BLaER1 (cell line): ENCODE measurements at regions not wholly inside any gene's neighbourhood (a gene's known extent, or its start where the extent isn't known, plus 50 kb on each side); places are given as distances from the start of the nearest gene placed in this dataset.

Source experiments
- H3K27ac ChIP-seq: shearing (Covaris generic); formaldehyde crosslinking; 2 replicates; pipeline ENCODE4 v1.8.1; 2022
- H3K27me3 ChIP-seq: shearing (Covaris generic); formaldehyde crosslinking; 2 replicates; pipeline ENCODE4 v1.8.1; 2022
- H3K36me3 ChIP-seq: shearing (Covaris generic); formaldehyde crosslinking; 2 replicates; pipeline ENCODE4 v1.8.1; 2022
- H3K4me1 ChIP-seq: shearing (Covaris generic); formaldehyde crosslinking; 2 replicates; pipeline ENCODE4 v1.8.1; 2022
- H3K4me2 ChIP-seq: shearing (Covaris generic); formaldehyde crosslinking; 2 replicates; pipeline ENCODE4 v1.8.1; 2022
- H3K4me3 ChIP-seq: shearing (Covaris generic); formaldehyde crosslinking; 2 replicates; pipeline ENCODE4 v1.8.1; 2022
- H3K9ac ChIP-seq: shearing (Covaris generic); formaldehyde crosslinking; 2 replicates; pipeline ENCODE4 v1.8.1; 2022
- H3K9me3 ChIP-seq: shearing (Covaris generic); formaldehyde crosslinking; 2 replicates; pipeline ENCODE4 v1.8.1; 2022
- H4K20me1 ChIP-seq: shearing (Covaris generic); formaldehyde crosslinking; 2 replicates; pipeline ENCODE4 v1.8.1; 2022
- Cebpa-rat ChIP-seq: shearing (Covaris generic); IDR thresholded peaks from 2 replicates; pipeline ENCODE4 v1.8.1; 2022

DNA sequence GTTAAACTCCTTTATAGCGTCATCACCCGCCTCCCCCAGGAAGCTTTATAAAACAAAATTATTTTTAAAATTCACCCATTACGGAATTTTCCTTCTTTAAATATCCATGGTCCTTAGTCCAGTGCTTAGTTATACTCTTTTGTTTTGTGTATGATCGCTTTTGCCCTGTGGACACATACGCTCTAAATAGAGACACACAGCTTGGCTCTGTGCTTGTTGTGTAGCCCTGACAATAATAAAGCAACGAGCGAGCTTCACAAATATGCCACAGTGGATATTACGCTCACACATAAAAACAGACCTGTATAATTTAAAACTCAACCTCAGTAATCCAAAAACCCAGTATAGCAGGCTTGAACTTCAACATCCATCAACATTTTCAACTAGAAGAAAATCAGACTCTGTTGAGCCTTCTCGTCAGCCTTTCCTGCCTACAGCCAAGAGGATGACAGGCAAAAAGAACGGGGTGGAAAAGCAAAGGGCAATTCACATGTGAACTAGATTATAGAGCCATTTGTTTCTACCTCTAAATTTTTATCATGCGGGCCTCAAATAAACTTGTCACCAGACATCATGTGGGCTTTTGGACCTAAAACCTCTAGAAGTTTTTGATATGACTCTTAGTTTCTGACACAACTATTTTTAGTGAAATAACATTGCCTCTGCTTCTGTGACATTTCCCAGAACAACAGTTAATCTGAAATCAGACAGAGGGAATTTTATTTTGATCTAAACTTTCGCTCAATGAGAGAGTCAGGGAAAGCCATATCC is 89.6 kb upstream of the THBS1 start:
- Histone ChIP-seq H3K27me3 (no peaks in the 10 kb centered on the region), H3K4me3 (no peak overlapping the region), H3K4me2 (no peak overlapping the region), H3K36me3 (no peaks in the 10 kb centered on the region), H4K20me1 (no peaks in the 10 kb centered on the region), H3K9ac (no peak overlapping the region), H3K4me1 (peaks cover 7% of the 10 kb centered on the region; the same call in 1 of the 2 replicates), H3K27ac (no peak overlapping the region), H3K9me3 (no peaks in the 10 kb centered on the region)
- TF ChIP-seq Cebpa-rat, result no peak

DNA sequence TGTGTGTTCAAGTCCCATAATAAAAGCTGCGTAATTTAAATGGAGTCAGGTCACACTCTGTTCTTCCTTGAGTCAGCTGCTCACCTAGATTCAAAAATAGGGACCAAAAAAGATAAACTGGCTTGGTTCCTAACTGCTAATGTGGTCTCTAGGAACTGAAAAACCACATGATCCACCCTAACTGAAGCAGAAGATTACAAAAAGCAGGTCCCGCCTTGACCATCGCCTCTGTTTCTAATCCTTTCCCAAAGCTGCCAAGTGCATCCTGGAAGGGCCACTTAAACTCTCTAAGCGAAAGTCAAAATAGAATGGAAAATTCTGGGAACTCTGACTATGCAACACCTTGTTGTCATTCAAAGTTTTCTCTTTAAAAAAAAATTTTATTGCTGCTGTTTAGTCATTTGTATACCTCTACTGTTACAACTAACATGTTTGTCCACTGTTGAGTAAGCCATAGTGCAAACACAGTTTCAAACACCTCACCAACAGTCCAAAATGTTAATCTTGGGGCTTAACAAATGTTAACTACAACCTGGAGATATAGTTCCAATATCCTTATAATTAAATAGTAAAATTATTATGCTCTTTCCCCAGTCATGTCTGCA is 88.9 kb upstream of the THBS1 start:
- Histone ChIP-seq H3K4me3 (no peak overlapping the region), H4K20me1 (no peaks in the 10 kb centered on the region), H3K27me3 (no peaks in the 10 kb centered on the region), H3K36me3 (no peaks in the 10 kb centered on the region), H3K9ac (no peak overlapping the region), H3K4me1 (peaks cover 3% of the 10 kb centered on the region; the same call in 1 of the 2 replicates), H3K4me2 (no peak overlapping the region), H3K9me3 (no peaks in the 10 kb centered on the region), H3K27ac (no peak overlapping the region)
- TF ChIP-seq Cebpa-rat, result no peak

DNA sequence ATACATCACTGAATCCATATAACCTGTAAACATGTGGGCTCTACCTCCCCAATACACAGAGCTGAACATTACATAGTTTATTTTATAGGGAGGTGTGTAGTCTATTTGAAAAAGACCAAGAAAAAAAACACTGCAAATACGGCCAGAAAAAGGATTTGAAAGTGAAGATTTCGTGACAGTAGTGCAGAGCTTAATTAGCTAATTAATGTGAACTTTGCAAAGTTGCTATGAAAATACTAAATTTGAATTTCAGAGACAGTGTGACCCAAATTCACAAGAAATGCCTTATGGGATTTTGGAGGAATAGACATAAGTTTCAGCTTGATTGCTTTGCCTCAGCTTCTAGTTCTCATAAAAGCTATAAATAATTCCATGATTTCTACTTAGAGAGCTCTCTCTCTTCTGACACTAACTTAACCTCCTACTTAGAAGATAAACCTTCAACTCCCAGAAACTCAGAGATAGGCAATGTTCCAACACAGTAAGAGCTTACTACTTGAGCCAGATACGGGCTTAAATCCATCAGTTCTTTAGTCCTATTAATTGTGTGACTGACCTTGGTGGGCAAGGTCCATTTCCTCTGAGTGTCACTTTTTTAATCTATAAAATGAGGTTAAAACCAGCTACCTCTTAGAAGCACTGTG is 87.3 kb upstream of the THBS1 start:
- TF ChIP-seq Cebpa-rat, result no peak
- Histone ChIP-seq H3K36me3 (no peaks in the 10 kb centered on the region), H3K27ac (no peak overlapping the region), H4K20me1 (no peaks in the 10 kb centered on the region), H3K9me3 (no peaks in the 10 kb centered on the region), H3K9ac (no peak overlapping the region), H3K4me1 (no peaks in the 10 kb centered on the region), H3K27me3 (no peaks in the 10 kb centered on the region), H3K4me3 (no peak overlapping the region), H3K4me2 (no peak overlapping the region)

DNA sequence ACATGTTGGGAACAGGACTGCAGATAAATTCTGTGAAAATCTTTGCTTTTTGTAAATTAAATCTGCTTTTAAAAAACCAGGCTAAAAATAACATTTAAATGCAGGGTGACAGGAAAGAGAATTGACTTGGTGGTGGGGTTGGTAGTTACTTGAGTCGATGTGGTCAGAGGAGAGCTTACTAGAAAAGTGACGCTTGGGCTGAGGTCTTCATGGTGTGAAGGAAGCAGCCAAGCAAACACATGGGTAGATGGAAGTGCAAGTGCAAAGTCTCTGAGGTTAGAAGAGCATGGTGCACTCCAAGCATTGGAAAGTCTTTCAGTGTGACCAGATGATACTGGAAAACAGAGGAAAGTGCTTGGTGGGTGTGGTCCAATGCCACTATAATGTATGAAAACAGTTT is 86.4 kb upstream of the THBS1 start:
- H3K9ac ChIP-seq, result no peak overlapping the region
- H3K4me2 ChIP-seq, result no peak overlapping the region
- no peaks in the 10 kb centered on the region for H3K36me3 ChIP-seq
- no peak overlapping the region for H3K4me3 ChIP-seq
- no peak overlapping the region for H3K27ac ChIP-seq
- no peaks in the 10 kb centered on the region for H3K27me3 ChIP-seq
- TF ChIP-seq Cebpa-rat, result no peak
- H3K9me3 ChIP-seq, result no peaks in the 10 kb centered on the region
- H3K4me1 ChIP-seq, result no peaks in the 10 kb centered on the region
- H4K20me1 ChIP-seq, result no peaks in the 10 kb centered on the region

DNA sequence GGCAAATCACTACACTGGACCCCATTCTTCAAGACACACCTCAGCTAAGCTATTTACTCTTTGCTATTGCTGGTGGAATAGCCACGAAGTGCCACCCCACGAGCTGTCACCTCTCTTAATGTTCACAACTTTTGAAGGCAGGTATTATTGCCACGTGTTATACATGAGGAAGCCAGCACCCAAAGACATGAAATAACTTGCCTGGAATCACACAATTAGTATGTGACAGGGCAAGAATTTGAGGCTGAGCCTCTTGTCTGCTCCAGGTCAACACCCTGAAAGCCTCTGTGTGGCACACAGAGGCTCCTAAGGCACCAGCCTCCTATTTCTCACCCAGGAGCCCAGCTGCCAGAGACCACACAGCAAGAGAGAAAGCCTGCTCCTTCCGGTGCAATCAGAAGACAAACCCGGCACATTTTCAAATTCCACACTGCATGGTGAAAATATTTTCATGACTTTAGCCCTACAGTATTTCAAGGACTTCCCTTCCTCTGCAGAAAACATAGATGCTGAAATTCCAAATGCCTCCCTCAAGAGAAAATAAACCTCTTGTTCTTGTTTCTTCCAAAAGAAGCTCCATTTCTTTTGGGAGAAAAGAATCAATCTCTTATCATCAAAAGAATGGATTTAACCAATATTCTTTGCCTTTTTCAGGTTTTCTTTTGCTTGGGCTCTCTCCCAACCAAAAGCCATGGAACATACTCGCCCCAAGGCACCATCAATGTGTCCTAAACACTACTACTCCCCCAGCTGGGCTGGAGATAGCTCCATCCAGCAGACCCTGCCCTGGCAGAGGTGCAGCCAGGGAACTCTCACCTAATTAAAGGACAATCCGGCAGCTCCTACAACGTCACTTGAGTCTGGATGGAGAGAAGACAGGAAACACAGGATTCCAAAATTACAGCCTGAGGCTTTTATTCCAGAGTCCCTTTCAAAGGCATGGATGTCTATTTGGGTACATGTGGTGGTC is 84.7 kb upstream of the THBS1 start:
- Histone ChIP-seq H3K4me2 (no peak overlapping the region), H3K36me3 (no peaks in the 10 kb centered on the region), H3K9ac (no peak overlapping the region), H4K20me1 (no peaks in the 10 kb centered on the region), H3K9me3 (no peaks in the 10 kb centered on the region), H3K4me1 (no peaks in the 10 kb centered on the region), H3K27ac (no peak overlapping the region), H3K27me3 (no peaks in the 10 kb centered on the region), H3K4me3 (no peak overlapping the region)
- no peak for TF ChIP-seq Cebpa-rat

DNA sequence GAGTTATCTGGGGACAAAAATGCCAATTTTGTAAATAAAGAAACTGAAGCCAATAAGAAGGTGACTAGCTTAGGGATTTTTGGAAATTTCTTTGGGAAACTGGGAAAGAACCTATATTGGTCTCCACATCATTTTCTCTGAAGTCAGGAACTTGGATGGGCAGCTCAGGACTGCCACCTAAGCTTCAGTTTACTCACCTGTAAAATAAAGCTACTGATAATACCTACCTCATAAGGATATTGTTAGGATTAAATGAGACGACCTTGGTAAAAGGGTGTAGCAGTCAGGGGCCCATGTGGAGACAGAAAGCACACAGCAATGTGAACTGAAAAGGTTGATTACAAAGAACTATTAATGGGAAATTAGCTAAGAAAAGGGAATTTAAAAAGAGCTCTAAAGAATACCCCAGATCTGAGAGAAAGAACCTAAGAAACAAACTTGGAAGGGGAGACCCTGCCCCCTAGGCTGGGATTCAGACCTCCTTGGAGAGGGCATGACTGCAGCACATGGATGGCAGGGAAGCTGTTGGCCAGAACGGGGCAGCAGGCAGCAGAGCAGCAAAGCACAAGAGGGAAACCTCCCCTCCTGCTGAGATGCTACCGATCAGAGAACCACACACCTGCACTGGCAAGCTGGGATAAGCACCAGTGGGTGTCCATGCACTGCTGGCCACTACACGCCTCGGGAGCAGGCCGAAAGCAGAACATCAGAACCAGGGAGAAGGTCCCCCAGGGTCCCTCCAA is 83.7 kb upstream of the THBS1 start:
- TF ChIP-seq Cebpa-rat, result no peak
- no peak overlapping the region for H3K27ac ChIP-seq
- H3K9ac ChIP-seq, result no peak overlapping the region
- H3K36me3 ChIP-seq, result no peaks in the 10 kb centered on the region
- no peaks in the 10 kb centered on the region for H3K27me3 ChIP-seq
- no peaks in the 10 kb centered on the region for H3K9me3 ChIP-seq
- no peaks in the 10 kb centered on the region for H4K20me1 ChIP-seq
- no peak overlapping the region for H3K4me2 ChIP-seq
- H3K4me3 ChIP-seq, result no peak overlapping the region
- H3K4me1 ChIP-seq, result no peaks in the 10 kb centered on the region

DNA sequence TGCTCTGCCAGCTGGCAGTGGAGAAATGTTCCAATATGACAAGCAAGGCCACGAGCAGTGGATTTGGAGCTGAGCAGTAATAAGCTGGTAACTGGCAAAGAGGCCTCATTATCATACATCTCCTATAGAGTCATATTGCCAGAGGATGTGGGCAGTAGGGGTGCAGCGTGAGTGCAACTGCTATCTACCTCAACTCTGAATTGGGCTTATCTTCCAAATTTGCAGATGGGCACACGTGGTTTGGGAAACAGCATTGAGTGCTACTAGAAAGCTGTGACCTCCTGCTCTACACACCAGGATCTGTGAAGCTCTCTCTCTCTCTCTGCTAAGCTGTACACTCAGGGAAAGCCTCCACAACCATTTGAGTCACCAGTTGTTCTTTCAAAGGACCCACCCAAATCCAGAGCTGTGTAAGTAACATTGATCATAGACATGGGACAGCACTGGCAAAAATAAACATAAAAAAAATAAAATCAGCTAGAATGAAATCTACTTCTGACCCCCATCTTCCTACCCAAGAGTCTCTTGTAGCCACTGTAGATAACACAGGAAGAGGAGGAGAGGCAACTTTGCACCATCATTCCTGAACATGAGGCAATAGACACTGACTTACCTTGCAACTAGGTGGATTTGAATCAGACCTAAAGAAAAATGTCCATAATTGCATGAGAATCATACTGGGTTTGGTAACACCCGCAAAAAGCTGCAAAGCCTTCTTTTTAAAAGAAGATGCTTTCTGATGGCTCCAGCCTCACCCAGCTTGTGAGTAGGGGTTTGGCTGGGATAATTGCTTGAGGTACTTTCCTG is 82.9 kb upstream of the THBS1 start:
- Histone ChIP-seq H3K4me1 (no peaks in the 10 kb centered on the region), H3K27ac (no peak overlapping the region), H3K4me2 (no peak overlapping the region), H4K20me1 (no peaks in the 10 kb centered on the region), H3K4me3 (no peak overlapping the region), H3K9ac (no peak overlapping the region), H3K36me3 (no peaks in the 10 kb centered on the region), H3K27me3 (no peaks in the 10 kb centered on the region), H3K9me3 (no peaks in the 10 kb centered on the region)
- TF ChIP-seq Cebpa-rat, result no peak

DNA sequence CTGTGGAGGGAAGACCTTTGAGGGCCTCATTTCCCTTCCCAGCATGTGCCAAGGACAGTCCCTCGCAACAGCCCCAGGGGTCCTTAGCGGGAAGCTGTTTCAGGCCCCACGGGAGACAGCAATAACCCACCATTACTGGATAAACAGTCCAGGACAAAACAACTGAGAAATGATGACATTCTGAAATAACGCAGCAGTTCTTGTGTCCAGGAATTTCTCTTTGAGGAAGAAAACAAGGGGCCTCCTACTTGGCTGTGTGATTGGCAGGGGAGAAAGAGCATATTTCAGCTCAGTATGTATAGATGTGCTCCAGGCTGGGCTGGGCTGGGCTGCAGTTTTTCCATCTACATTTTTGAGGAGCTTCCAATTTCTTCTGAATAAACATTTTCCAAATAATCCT is 82.2 kb upstream of the THBS1 start:
- Histone ChIP-seq H3K4me1 (no peaks in the 10 kb centered on the region), H3K9ac (no peak overlapping the region), H3K4me3 (no peak overlapping the region), H3K4me2 (no peak overlapping the region), H3K27ac (no peak overlapping the region), H3K9me3 (no peaks in the 10 kb centered on the region), H3K36me3 (no peaks in the 10 kb centered on the region), H4K20me1 (no peaks in the 10 kb centered on the region), H3K27me3 (no peaks in the 10 kb centered on the region)
- TF ChIP-seq Cebpa-rat, result no peak
